ENCODE measurements at regions not wholly inside any gene's neighbourhood (a gene's known extent, or its start where the extent isn't known, plus 50 kb on each side); places are given as distances from the start of the nearest gene placed in this dataset.

GRCh38 chr16:54801057-54801844 is 129.4 kb upstream of the IRX5 start:
- no peak for TF ChIP-seq EZH2 (IDR thresholded peaks at IDR 0.05; ENCODE audit: insufficient read depth, poor library complexity, severe bottlenecking)
- no peak for TF ChIP-seq EZH2phosphoT487 (IDR thresholded peaks at IDR 0.05; ENCODE audit: insufficient read depth, low read depth)

Data from GM23248 (cell line).